HG03025 (cell line): ENCODE measurements at regions not wholly inside any gene's neighbourhood (a gene's known extent, or its start where the extent isn't known, plus 50 kb on each side); places are given as distances from the start of the nearest gene placed in this dataset.

Experiments
- ATAC-seq: cut with Tn5 transposase; IDR thresholded peaks from one replicate; pipeline ENCODE4 v1.9.1; 2021; ENCODE audit warnings: mild to moderate bottlenecking, moderate library complexity; ENCODE audit not compliant: unreplicated experiment, low FRiP score

GRCh38 chr3:106247902-106248684 is 379.3 kb upstream of the CBLB start:
- ATAC-seq, result no peak

- no peak for ATAC-seq
Measured at GRCh38 chr3:106249159-106249558, 380.3 kb upstream of the CBLB start.

- no peak for ATAC-seq
Measured at GRCh38 chr3:106249981-106250380, 381.2 kb upstream of the CBLB start.

- no peak for ATAC-seq
Measured at GRCh38 chr3:106251160-106251892, 382.5 kb upstream of the CBLB start.

GRCh38 chr3:106255870-106256248 is 387.0 kb upstream of the CBLB start:
- peak; percentile 88 for ATAC-seq

- peak; percentile 28 for ATAC-seq
Measured at GRCh38 chr3:106256249-106256957, 387.6 kb upstream of the CBLB start.

GRCh38 chr3:106257172-106257571 is 388.4 kb upstream of the CBLB start:
- ATAC-seq, result no peak

GRCh38 chr3:106261396-106261795 is 392.6 kb upstream of the CBLB start:
- ATAC-seq, result no peak

GRCh38 chr3:106261915-106262683 is 393.3 kb upstream of the CBLB start:
- ATAC-seq, result no peak

- ATAC-seq, result no peak
Measured at GRCh38 chr3:106263011-106263410, 394.2 kb upstream of the CBLB start.

- ATAC-seq, result no peak
Measured at GRCh38 chr3:106263546-106263945, 394.7 kb upstream of the CBLB start.

GRCh38 chr3:106265704-106266103 is 396.9 kb upstream of the CBLB start:
- ATAC-seq, result no peak

- no peak for ATAC-seq
Measured at GRCh38 chr3:106268696-106269095, 399.9 kb upstream of the CBLB start.

GRCh38 chr3:106272302-106272701 is 403.5 kb upstream of the CBLB start:
- ATAC-seq, result no peak

- no peak for ATAC-seq
Measured at GRCh38 chr3:106275592-106275991, 406.8 kb upstream of the CBLB start.

- no peak for ATAC-seq
Measured at GRCh38 chr3:106276151-106276550, 407.3 kb upstream of the CBLB start.

- ATAC-seq, result no peak
Measured at GRCh38 chr3:106276755-106277612, 408.2 kb upstream of the CBLB start.

GRCh38 chr3:106277731-106278130 is 408.9 kb upstream of the CBLB start:
- ATAC-seq, result no peak

GRCh38 chr3:106281221-106281620 is 412.4 kb upstream of the CBLB start:
- no peak for ATAC-seq

GRCh38 chr3:106282943-106283342 is 414.1 kb upstream of the CBLB start:
- no peak for ATAC-seq
